ENCODE measurements at regions not wholly inside any gene's neighbourhood (a gene's known extent, or its start where the extent isn't known, plus 50 kb on each side); places are given as distances from the start of the nearest gene placed in this dataset.

DNA sequence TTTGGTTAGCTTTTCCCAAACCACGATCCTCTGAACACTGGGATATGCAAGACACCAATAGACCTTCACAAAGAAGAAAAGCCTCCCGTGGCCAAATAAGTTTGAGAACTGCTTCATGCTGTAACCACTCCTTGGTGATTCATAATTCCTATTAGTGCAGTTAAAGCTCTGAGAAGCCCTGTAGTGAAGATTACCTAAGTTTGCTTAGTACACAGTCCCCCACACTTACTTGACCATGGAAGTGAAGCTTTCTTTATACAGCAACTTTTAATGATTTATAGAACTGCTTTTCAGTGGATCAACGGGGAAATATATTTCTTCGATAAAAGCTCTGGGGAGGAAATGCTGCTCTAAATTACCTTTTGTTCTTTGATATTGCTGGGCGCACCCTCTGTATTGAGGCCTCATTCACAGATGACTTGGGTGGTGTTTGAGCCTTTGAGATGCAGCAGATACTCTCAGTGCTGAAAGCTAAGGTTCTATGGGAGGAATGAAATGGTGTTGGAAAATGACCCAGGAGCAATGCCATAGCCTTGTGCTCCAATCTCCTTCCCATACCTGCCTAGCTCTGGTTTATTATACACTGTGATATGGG is 67.4 kb downstream of the CBLL2 start:
- Histone ChIP-seq H3K27me3 (replicated peaks in 1 of 2; ENCODE audit: control insufficient read depth in 2 of 2, insufficient read depth in 2 of 2, low read length in 1 of 2) (no peaks in the 10 kb centered on the region), H3K27ac (ENCODE audit: control insufficient read depth, insufficient read depth) (no peak overlapping the region), H4K20me1 (ENCODE audit: control insufficient read depth, insufficient read depth) (no peaks in the 10 kb centered on the region), H2AFZ (ENCODE audit: control insufficient read depth, low read depth, low read length) (no peak overlapping the region), H3K79me2 (ENCODE audit: control insufficient read depth, insufficient read depth, low read length) (no peaks in the 10 kb centered on the region), H3K36me3 (ENCODE audit: control insufficient read depth in 2 of 2, insufficient read depth in 2 of 2, low read length in 1 of 2) (no peaks in the 10 kb centered on the region), H3K9ac (ENCODE audit: control insufficient read depth, insufficient read depth, low read length) (no peak overlapping the region), H3K4me2 (ENCODE audit: control insufficient read depth, insufficient read depth) (no peak overlapping the region), H3K4me3 (no peak overlapping the region), H3K4me1 (ENCODE audit: control insufficient read depth, insufficient read depth, low read length) (no peaks in the 10 kb centered on the region), H3K9me3 (replicated peaks; ENCODE audit: control insufficient read depth, insufficient read depth, low read length) (no peaks in the 10 kb centered on the region)
- ATAC-seq (no peak), FAIRE-seq (no peak), DNase-seq (ENCODE audit: low read depth, low spot score) (no peak)
- POLR2A ChIA-PET = no interaction called here
- in situ Hi-C loops (cut with MboI) = no loop called here
- intact Hi-C loops (cut with micrococcal nuclease; ENCODE audit: unreplicated experiment) = no loop called here
- BruUV-seq (replicated peaks) = no TSS peak
- WGBS (ENCODE audit: insufficient coverage, insufficient replicate concordance, low lambda C conversion rate, missing lambda C conversion rate) = 37% methylated on average over 5 of the region's 5 CpGs
- CTCF ChIA-PET = no interaction called here
- SMC1A ChIA-PET (ENCODE audit: uncharacterized antibody, unreplicated experiment) = interaction anchor here (1.4 kb wide), 1 partner anchor 354 kb away, joined by 3 read pairs; no protein-coding TSS in a partner anchor
- RAD21 ChIA-PET (ENCODE audit: unreplicated experiment) = no interaction called here
- TF ChIP-seq, protein P1, sequence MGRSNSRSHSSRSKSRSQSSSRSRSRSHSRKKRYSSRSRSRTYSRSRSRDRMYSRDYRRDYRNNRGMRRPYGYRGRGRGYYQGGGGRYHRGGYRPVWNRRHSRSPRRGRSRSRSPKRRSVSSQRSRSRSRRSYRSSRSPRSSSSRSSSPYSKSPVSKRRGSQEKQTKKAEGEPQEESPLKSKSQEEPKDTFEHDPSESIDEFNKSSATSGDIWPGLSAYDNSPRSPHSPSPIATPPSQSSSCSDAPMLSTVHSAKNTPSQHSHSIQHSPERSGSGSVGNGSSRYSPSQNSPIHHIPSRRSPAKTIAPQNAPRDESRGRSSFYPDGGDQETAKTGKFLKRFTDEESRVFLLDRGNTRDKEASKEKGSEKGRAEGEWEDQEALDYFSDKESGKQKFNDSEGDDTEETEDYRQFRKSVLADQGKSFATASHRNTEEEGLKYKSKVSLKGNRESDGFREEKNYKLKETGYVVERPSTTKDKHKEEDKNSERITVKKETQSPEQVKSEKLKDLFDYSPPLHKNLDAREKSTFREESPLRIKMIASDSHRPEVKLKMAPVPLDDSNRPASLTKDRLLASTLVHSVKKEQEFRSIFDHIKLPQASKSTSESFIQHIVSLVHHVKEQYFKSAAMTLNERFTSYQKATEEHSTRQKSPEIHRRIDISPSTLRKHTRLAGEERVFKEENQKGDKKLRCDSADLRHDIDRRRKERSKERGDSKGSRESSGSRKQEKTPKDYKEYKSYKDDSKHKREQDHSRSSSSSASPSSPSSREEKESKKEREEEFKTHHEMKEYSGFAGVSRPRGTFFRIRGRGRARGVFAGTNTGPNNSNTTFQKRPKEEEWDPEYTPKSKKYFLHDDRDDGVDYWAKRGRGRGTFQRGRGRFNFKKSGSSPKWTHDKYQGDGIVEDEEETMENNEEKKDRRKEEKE (IDR thresholded peaks at IDR 0.05) = no peak
- TF ChIP-seq, protein P2, sequence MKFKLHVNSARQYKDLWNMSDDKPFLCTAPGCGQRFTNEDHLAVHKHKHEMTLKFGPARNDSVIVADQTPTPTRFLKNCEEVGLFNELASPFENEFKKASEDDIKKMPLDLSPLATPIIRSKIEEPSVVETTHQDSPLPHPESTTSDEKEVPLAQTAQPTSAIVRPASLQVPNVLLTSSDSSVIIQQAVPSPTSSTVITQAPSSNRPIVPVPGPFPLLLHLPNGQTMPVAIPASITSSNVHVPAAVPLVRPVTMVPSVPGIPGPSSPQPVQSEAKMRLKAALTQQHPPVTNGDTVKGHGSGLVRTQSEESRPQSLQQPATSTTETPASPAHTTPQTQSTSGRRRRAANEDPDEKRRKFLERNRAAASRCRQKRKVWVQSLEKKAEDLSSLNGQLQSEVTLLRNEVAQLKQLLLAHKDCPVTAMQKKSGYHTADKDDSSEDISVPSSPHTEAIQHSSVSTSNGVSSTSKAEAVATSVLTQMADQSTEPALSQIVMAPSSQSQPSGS (IDR thresholded peaks at IDR 0.05; ENCODE audit: low read length) = no peak
- TF ChIP-seq FOXM1 (IDR thresholded peaks at IDR 0.05; ENCODE audit: low read depth, low read length) = no peak
- no peak for TF ChIP-seq POLR2AphosphoS5 (IDR thresholded peaks at IDR 0.05; ENCODE audit: low read length)
- TF ChIP-seq RB1 (IDR thresholded peaks at IDR 0.05; ENCODE audit: borderline replicate concordance) = no peak
- TF ChIP-seq, protein P3, sequence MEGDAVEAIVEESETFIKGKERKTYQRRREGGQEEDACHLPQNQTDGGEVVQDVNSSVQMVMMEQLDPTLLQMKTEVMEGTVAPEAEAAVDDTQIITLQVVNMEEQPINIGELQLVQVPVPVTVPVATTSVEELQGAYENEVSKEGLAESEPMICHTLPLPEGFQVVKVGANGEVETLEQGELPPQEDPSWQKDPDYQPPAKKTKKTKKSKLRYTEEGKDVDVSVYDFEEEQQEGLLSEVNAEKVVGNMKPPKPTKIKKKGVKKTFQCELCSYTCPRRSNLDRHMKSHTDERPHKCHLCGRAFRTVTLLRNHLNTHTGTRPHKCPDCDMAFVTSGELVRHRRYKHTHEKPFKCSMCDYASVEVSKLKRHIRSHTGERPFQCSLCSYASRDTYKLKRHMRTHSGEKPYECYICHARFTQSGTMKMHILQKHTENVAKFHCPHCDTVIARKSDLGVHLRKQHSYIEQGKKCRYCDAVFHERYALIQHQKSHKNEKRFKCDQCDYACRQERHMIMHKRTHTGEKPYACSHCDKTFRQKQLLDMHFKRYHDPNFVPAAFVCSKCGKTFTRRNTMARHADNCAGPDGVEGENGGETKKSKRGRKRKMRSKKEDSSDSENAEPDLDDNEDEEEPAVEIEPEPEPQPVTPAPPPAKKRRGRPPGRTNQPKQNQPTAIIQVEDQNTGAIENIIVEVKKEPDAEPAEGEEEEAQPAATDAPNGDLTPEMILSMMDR (IDR thresholded peaks at IDR 0.05 in 2 of 3, conservative IDR thresholded peaks at IDR 0.05 in 1 of 3; ENCODE audit: control insufficient read depth in 2 of 3, extremely low read depth in 1 of 3, insufficient read depth in 1 of 3, low read depth in 3 of 3, low read length in 3 of 3) = no peak
- TF ChIP-seq JUND (IDR thresholded peaks at IDR 0.05; ENCODE audit: low read depth, low read length) = no peak
- TF ChIP-seq MTA2 (IDR thresholded peaks at IDR 0.05; ENCODE audit: low read depth) = no peak
- no peak for TF ChIP-seq SMAD1 (IDR thresholded peaks at IDR 0.05; ENCODE audit: low read depth, partially characterized antibody)
- TF ChIP-seq SMC3 (IDR thresholded peaks at IDR 0.05; ENCODE audit: borderline replicate concordance, low read length) = no peak
- no peak for TF ChIP-seq YY1 (IDR thresholded peaks at IDR 0.05; ENCODE audit: low read depth, low read length)
